HL-60 (cell line): ENCODE measurements at regions not wholly inside any gene's neighbourhood (a gene's known extent, or its start where the extent isn't known, plus 50 kb on each side); places are given as distances from the start of the nearest gene placed in this dataset.

Experiments
- DNase-seq, 2 experiments: peaks; one replicate each; pipeline ENCODE4 v3.0.0-alpha.2; 2010 to 2020; ENCODE audit warnings: low read depth in 1 of 2, low spot score in 1 of 2
- H3K27ac ChIP-seq: fragments of 250-450 bp; sonication (Bioruptor Pico); replicated peaks from 2 replicates; pipeline ENCODE4 v1.5.1; 2020; ENCODE audit warnings: mild to moderate bottlenecking, moderate library complexity
- H3K27me3 ChIP-seq: fragments of 250-450 bp; sonication (Bioruptor Pico); 2 replicates; pipeline ENCODE4 v1.5.1; 2021; ENCODE audit warnings: mild to moderate bottlenecking, moderate library complexity; ENCODE audit not compliant: insufficient read depth, poor library complexity, severe bottlenecking
- H3K4me3 ChIP-seq: replicated peaks from 2 replicates; pipeline ENCODE4 v1.5.1; 2011; ENCODE audit warnings: mild to moderate bottlenecking, control low read depth, low read length; ENCODE audit not compliant: insufficient read depth
- CTCF ChIP-seq: IDR thresholded peaks from one replicate; pipeline ENCODE4 v1.5.1; 2011; ENCODE audit warnings: low read length, control low read depth, inconsistent platforms; ENCODE audit not compliant: insufficient read depth
- GABPA ChIP-seq: IDR thresholded peaks from 2 replicates; pipeline ENCODE4 v1.6.1; 2012; ENCODE audit warnings: low read depth
- POLR2AphosphoS5 ChIP-seq: IDR thresholded peaks from 2 replicates; pipeline ENCODE4 v1.6.1; 2012; ENCODE audit warnings: low read depth
- SPI1 ChIP-seq: IDR thresholded peaks from 2 replicates; pipeline ENCODE4 v1.6.1; 2012; ENCODE audit warnings: low read depth, mild to moderate bottlenecking, borderline replicate concordance
- TF ChIP-seq, protein P1 (sequence below): IDR thresholded peaks from 2 replicates; pipeline ENCODE4 v1.6.1; 2012; ENCODE audit warnings: low read depth; ENCODE audit not compliant: insufficient replicate concordance

DNA sequence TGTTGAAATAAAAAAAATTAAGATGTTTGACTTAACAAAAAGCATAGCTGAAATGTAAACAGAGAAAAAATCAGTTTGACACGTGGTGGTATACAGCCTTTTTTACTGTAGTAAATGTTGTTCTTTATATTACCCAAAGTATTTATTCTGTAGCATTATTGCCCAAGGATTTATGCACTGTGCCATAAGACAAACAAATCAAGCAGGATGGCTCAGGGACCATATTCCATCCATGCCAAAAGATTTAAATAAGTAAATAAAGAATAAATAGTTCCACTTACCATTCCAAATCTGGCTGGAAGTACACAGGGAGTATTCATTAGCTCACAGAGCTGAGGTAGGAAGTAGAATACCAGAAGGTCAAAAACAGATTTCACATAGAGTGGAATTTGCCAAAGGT is 666.7 kb upstream of the CADM2 start:
- no peak overlapping the region for H3K4me3 ChIP-seq
- H3K27me3 ChIP-seq = no peaks in the 10 kb centered on the region
- no peak for DNase-seq
- TF ChIP-seq GABPA = no peak
- TF ChIP-seq SPI1 = no peak
- TF ChIP-seq POLR2AphosphoS5 = no peak
- no peak for TF ChIP-seq CTCF
- TF ChIP-seq, protein P1, sequence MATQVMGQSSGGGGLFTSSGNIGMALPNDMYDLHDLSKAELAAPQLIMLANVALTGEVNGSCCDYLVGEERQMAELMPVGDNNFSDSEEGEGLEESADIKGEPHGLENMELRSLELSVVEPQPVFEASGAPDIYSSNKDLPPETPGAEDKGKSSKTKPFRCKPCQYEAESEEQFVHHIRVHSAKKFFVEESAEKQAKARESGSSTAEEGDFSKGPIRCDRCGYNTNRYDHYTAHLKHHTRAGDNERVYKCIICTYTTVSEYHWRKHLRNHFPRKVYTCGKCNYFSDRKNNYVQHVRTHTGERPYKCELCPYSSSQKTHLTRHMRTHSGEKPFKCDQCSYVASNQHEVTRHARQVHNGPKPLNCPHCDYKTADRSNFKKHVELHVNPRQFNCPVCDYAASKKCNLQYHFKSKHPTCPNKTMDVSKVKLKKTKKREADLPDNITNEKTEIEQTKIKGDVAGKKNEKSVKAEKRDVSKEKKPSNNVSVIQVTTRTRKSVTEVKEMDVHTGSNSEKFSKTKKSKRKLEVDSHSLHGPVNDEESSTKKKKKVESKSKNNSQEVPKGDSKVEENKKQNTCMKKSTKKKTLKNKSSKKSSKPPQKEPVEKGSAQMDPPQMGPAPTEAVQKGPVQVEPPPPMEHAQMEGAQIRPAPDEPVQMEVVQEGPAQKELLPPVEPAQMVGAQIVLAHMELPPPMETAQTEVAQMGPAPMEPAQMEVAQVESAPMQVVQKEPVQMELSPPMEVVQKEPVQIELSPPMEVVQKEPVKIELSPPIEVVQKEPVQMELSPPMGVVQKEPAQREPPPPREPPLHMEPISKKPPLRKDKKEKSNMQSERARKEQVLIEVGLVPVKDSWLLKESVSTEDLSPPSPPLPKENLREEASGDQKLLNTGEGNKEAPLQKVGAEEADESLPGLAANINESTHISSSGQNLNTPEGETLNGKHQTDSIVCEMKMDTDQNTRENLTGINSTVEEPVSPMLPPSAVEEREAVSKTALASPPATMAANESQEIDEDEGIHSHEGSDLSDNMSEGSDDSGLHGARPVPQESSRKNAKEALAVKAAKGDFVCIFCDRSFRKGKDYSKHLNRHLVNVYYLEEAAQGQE = no peak
- H3K27ac ChIP-seq = no peak overlapping the region

- no peak overlapping the region for H3K4me3 ChIP-seq
- TF ChIP-seq CTCF = no peak
- TF ChIP-seq GABPA = no peak
- TF ChIP-seq, protein P1 = no peak
- no peak for TF ChIP-seq SPI1
- TF ChIP-seq POLR2AphosphoS5 = no peak
Observed at GRCh38 chr3:84299329-84299728, 659.5 kb upstream of the CADM2 start.

GRCh38 chr3:84304214-84304613 is 654.6 kb upstream of the CADM2 start:
- no peak for TF ChIP-seq SPI1
- TF ChIP-seq POLR2AphosphoS5 = no peak
- no peak overlapping the region for H3K4me3 ChIP-seq
- H3K27ac ChIP-seq = no peak overlapping the region
- DNase-seq = no peak
- no peaks in the 10 kb centered on the region for H3K27me3 ChIP-seq

More at GRCh38 chr3:84299329-84299728, 659.5 kb upstream of the CADM2 start:
- no peaks in the 10 kb centered on the region for H3K27me3 ChIP-seq
- no peak for DNase-seq
- no peak overlapping the region for H3K27ac ChIP-seq

- no peak for TF ChIP-seq POLR2AphosphoS5
- TF ChIP-seq CTCF = no peak
- no peak for TF ChIP-seq GABPA
- no peak for TF ChIP-seq SPI1
- TF ChIP-seq, protein P1 = no peak
- H3K27ac ChIP-seq = no peak overlapping the region
- no peak overlapping the region for H3K4me3 ChIP-seq
Observed at GRCh38 chr3:84307339-84307738, 651.5 kb upstream of the CADM2 start.

More at GRCh38 chr3:84307339-84307738, 651.5 kb upstream of the CADM2 start:
- DNase-seq = no peak
- H3K27me3 ChIP-seq = no peaks in the 10 kb centered on the region
